ENCODE measurements at regions not wholly inside any gene's neighbourhood (a gene's known extent, or its start where the extent isn't known, plus 50 kb on each side); places are given as distances from the start of the nearest gene placed in this dataset.

DNA sequence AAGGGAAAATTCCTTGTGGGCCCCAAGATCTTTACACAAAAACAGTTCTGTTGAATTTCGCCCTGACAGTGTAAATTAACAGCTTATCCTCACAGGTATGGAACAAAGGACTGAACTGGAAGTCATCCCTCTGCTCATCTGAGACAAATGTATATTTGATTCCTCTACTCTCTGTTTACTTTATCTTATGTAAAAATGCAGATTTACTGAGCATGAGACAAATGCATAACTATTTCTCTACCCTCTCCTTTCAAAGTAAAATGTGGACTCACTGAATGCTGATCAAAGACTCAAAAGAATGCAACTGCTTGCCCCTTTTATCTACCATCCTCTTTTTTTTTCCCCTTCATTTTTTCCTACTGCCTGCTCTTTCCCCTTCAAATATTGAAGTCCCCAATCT lies 98.6 kb upstream of the CRBN start:
- TF ChIP-seq, protein P1, sequence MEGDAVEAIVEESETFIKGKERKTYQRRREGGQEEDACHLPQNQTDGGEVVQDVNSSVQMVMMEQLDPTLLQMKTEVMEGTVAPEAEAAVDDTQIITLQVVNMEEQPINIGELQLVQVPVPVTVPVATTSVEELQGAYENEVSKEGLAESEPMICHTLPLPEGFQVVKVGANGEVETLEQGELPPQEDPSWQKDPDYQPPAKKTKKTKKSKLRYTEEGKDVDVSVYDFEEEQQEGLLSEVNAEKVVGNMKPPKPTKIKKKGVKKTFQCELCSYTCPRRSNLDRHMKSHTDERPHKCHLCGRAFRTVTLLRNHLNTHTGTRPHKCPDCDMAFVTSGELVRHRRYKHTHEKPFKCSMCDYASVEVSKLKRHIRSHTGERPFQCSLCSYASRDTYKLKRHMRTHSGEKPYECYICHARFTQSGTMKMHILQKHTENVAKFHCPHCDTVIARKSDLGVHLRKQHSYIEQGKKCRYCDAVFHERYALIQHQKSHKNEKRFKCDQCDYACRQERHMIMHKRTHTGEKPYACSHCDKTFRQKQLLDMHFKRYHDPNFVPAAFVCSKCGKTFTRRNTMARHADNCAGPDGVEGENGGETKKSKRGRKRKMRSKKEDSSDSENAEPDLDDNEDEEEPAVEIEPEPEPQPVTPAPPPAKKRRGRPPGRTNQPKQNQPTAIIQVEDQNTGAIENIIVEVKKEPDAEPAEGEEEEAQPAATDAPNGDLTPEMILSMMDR (conservative IDR thresholded peaks at IDR 0.05) = no peak
- TF ChIP-seq ZFX (IDR thresholded peaks at IDR 0.05) = no peak

Measured in C4-2B (cell line).